GM12865 (cell line): ENCODE measurements at regions not wholly inside any gene's neighbourhood (a gene's known extent, or its start where the extent isn't known, plus 50 kb on each side); places are given as distances from the start of the nearest gene placed in this dataset.

Experiments used
- DNase-seq: peaks from one replicate; pipeline ENCODE4 v3.0.0; 2010; ENCODE audit warnings: low read depth
- H3K4me3 ChIP-seq: 2 replicates; pipeline ENCODE4 v1.5.1; 2011; ENCODE audit warnings: mild to moderate bottlenecking, low read depth, low read length, control low read depth
- TF ChIP-seq, protein P1 (sequence below): IDR thresholded peaks from 2 replicates; pipeline ENCODE4 v1.5.1; 2011; ENCODE audit warnings: low read length, control low read depth, low read depth, inconsistent platforms; ENCODE audit not compliant: insufficient read depth; ENCODE audit errors: missing control alignments

DNA sequence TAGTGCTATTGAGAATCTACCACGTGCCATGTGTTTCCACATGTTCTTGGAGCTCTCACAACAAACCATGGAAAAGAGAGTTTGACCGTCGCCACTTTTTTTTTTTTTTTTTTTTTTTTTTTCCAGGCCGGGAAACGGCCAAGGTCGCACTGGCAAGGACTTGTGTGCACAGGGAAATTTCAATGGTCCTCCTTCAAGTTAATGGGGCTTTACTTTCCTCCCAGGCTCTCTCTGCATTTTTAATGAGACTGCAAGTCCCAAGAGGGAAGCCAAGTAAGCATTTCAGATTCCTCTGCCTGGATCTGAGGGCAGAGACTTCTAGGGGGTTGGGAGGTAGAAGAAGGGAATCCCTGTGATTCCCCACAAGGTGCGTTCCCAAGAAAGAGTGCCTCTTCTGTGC, 94.7 kb upstream of the MPHOSPH6 start:
- no peak for DNase-seq
- H3K4me3 ChIP-seq, result no peak overlapping the region
- TF ChIP-seq, protein P1, sequence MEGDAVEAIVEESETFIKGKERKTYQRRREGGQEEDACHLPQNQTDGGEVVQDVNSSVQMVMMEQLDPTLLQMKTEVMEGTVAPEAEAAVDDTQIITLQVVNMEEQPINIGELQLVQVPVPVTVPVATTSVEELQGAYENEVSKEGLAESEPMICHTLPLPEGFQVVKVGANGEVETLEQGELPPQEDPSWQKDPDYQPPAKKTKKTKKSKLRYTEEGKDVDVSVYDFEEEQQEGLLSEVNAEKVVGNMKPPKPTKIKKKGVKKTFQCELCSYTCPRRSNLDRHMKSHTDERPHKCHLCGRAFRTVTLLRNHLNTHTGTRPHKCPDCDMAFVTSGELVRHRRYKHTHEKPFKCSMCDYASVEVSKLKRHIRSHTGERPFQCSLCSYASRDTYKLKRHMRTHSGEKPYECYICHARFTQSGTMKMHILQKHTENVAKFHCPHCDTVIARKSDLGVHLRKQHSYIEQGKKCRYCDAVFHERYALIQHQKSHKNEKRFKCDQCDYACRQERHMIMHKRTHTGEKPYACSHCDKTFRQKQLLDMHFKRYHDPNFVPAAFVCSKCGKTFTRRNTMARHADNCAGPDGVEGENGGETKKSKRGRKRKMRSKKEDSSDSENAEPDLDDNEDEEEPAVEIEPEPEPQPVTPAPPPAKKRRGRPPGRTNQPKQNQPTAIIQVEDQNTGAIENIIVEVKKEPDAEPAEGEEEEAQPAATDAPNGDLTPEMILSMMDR, result no peak

DNA sequence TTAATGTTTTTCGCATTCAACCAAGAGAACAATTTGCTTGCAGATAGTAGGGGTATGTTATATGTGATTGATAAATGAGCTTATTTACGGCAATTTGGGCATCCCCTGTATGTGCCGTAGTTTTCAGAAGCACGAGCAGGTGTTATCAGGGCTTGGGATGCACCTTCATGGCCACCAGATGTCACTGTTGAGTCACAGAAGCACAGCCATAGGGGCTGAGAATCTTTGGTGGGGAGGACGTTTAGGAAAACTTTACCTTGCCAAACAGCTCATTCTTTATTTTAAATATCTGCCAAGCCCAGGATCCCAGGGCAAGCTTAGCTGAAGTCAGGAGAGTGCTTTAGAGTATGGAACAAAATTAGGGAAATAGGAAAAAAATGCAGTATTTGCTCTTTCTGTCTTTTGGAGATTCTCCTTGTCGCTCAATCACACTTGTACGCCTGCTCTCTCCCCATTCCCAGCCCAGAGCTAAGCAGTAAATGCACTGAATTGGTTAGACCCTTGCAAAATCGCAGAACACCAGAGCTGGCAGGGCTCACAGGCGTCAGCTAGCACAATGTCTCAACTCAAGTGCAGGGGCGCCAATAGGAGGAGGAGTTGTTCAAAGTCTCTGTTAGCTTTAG, 93.6 kb upstream of the MPHOSPH6 start:
- DNase-seq, result peak; percentile 70
- TF ChIP-seq, protein P1, result peak; percentile 90
- no peak overlapping the region for H3K4me3 ChIP-seq

DNA sequence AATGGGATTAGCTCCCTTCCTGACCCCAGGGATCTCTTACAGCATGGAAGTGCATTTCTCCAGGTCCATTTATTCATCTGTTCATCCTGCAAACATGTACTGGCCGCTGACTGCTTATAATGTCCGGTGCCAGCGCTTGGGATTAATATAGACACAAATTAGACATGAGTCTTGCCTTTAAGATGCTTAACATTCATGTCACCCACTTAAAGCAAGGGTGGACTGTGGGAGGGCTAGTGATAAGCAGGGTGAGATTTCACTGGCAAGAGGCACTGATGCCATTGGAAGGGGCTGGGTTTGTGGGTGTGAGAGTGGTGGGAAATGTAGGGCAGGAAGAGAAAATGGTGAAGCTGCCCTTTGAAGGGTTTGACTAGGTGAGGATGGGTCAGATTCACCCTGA, 92.2 kb upstream of the MPHOSPH6 start:
- TF ChIP-seq, protein P1, result no peak
- no peak for DNase-seq
- no peak overlapping the region for H3K4me3 ChIP-seq

DNA sequence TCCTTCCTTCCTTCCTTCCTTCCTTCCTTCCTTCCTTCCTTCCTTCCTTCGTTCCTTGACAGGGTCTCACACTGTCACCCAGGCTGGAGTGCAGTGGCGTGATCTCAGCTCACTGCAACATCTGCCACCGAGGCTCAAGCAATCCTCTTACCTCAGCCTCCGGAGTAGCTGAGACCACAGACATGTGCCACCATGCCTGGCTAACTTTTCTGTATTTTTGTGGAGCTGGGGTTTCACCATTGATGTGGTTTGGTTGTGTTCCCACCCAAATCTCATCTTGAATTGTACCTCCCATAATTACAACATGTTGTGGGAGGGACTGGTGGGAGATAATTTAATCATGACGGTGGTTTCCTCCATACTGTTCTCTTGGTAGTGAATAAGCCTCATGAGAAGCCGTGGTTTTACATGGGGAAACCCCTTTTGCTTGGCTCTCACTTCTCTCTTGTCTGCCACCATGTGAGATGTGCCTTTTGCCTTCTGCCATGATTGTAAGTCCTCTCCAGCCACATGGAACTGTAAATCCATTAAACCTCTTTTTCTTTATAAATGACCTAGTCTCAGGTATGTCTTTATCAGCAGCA, 90.3 kb upstream of the MPHOSPH6 start:
- TF ChIP-seq, protein P1, result no peak
- H3K4me3 ChIP-seq, result no peak overlapping the region
- peak; percentile 18 for DNase-seq

DNA sequence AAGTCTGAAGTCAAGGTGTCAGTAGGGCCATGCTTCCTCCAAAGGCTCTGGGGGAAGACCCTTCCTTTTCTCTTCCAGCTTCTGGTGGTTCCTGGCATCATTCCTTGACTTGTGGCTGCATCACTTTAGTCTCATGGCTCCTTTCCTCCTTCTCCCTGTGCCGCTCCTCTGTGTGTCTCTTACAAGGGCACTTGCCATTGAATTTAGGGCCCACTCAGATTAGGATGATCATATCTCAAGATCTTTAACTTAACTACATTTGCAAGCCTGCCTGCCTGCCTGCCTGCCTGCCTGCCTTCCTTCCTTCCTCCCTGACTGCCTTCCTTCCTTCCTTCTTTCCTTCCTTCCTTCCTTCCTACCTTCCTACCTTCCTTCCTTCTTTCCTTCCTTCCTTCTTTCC, 89.7 kb upstream of the MPHOSPH6 start:
- no peak for DNase-seq
- TF ChIP-seq, protein P1, result no peak
- H3K4me3 ChIP-seq, result no peak overlapping the region

DNA sequence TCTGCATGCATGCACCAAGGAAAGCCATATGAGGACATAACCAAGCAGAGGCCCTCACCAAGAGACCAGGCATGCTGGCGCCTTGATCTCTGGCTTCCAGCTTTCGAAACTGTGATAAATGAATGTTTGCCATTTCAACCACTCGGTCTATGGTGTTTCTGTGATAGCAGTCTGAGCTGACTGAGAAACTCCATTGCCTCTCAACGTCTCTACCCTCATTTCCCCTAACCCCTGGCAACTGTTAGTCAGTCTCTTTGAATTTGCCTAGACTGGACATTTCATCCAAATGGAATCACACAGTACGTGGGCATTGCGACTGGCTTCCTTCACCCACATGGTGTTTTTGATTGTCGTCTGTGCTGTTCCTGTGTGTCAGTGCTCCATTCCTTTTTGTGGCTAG, 88.0 kb upstream of the MPHOSPH6 start:
- no peak overlapping the region for H3K4me3 ChIP-seq
- TF ChIP-seq, protein P1, result no peak
- no peak for DNase-seq

DNA sequence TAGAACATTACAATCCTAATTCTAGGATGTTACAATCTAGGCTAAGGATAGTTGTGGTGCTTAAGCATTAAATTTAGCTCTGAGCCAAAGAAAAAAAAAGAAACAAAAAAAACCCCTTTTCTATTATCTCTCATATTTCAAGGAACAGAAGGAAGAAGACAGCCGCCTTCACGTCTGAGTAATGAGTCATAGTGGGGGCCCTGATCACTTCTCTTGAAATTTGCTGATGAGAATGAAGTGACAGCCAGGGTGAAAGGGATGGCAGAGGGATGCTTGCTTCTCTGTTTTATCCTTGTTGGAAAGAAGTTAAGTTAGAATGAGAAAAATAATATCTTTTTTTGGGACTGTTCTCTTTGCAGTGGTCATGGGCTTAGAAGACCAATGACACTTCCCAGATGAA, 82.6 kb upstream of the MPHOSPH6 start:
- TF ChIP-seq, protein P1, result no peak
- no peak for DNase-seq
- no peak overlapping the region for H3K4me3 ChIP-seq
